ENCODE measurements at regions not wholly inside any gene's neighbourhood (a gene's known extent, or its start where the extent isn't known, plus 50 kb on each side); places are given as distances from the start of the nearest gene placed in this dataset.

DNA sequence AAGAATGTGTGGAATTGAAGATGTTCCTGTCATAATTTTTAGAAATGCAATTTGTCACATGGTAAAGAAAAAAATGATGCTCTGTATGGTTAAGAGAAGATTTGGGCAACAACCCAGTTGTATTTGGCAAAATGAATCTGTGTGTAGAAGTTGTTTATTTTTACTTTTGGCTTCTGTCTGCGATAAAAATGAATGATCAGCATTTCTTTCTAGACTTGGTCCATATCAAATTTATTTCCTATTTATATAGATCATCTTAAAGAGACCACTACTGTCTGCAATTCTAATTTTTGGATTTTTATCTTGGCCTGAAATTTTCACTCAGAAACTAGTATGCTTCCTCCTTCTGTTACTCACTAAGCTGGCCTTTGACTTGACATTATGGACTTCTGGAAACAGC is 396.9 kb downstream of the FAM47A start:
- TF ChIP-seq, protein P1, sequence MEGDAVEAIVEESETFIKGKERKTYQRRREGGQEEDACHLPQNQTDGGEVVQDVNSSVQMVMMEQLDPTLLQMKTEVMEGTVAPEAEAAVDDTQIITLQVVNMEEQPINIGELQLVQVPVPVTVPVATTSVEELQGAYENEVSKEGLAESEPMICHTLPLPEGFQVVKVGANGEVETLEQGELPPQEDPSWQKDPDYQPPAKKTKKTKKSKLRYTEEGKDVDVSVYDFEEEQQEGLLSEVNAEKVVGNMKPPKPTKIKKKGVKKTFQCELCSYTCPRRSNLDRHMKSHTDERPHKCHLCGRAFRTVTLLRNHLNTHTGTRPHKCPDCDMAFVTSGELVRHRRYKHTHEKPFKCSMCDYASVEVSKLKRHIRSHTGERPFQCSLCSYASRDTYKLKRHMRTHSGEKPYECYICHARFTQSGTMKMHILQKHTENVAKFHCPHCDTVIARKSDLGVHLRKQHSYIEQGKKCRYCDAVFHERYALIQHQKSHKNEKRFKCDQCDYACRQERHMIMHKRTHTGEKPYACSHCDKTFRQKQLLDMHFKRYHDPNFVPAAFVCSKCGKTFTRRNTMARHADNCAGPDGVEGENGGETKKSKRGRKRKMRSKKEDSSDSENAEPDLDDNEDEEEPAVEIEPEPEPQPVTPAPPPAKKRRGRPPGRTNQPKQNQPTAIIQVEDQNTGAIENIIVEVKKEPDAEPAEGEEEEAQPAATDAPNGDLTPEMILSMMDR (IDR thresholded peaks at IDR 0.05), result no peak
- no peak for TF ChIP-seq ZFX (IDR thresholded peaks at IDR 0.05; ENCODE audit: borderline replicate concordance)
